ENCODE measurements at regions not wholly inside any gene's neighbourhood (a gene's known extent, or its start where the extent isn't known, plus 50 kb on each side); places are given as distances from the start of the nearest gene placed in this dataset.
"Not testable (repeated sequence)": the region's sequence is repeated elsewhere in the genome, so short reads cannot be mapped to it uniquely, and the experiment has no call there.

DNA sequence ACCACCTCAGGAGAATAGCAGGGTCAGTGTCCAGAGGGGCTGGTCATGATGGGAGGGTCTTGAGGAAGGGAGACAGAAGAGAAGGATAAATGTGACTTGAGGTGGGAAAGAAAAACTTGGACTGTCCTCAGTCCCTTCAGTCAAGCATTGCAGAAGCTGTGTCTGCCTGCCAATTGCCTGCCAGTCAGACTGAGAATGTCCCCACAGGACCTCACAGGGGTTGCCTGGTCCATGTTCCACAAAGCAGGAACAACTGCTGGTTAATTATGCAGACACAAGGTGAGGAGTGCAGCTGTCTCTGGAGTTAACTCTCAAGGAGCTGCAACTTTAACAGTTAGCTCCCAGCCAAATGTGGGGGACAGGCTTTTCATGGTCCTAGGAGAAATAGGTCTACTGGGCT is 75.7 kb downstream of the TRIM43 start:
- H3K4me3 ChIP-seq (ENCODE audit: insufficient read depth, low read length, poor library complexity, severe bottlenecking): no peak overlapping the region
- no peaks in the 10 kb centered on the region for H3K36me3 ChIP-seq (ENCODE audit: low read length)
- H4K20me1 ChIP-seq (ENCODE audit: low read depth, low read length): no peaks in the 10 kb centered on the region
- H3K4me2 ChIP-seq (ENCODE audit: low read depth, low read length, poor library complexity, severe bottlenecking): no peak overlapping the region
- no peaks in the 10 kb centered on the region for H3K79me2 ChIP-seq (ENCODE audit: insufficient read depth, low read length)
- H3K9me3 ChIP-seq (ENCODE audit: insufficient read depth, low read length): no peaks in the 10 kb centered on the region
- H3K9ac ChIP-seq (ENCODE audit: low read length): no peak overlapping the region
- no peak overlapping the region for H3K27ac ChIP-seq (ENCODE audit: low read depth, low read length)
- no peak overlapping the region for H2AFZ ChIP-seq (ENCODE audit: low read depth, low read length, severe bottlenecking)
- TF ChIP-seq, protein P1, sequence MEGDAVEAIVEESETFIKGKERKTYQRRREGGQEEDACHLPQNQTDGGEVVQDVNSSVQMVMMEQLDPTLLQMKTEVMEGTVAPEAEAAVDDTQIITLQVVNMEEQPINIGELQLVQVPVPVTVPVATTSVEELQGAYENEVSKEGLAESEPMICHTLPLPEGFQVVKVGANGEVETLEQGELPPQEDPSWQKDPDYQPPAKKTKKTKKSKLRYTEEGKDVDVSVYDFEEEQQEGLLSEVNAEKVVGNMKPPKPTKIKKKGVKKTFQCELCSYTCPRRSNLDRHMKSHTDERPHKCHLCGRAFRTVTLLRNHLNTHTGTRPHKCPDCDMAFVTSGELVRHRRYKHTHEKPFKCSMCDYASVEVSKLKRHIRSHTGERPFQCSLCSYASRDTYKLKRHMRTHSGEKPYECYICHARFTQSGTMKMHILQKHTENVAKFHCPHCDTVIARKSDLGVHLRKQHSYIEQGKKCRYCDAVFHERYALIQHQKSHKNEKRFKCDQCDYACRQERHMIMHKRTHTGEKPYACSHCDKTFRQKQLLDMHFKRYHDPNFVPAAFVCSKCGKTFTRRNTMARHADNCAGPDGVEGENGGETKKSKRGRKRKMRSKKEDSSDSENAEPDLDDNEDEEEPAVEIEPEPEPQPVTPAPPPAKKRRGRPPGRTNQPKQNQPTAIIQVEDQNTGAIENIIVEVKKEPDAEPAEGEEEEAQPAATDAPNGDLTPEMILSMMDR (IDR thresholded peaks at IDR 0.05; ENCODE audit: insufficient read depth, low read length, poor library complexity, severe bottlenecking): no peak
- no peak for TF ChIP-seq EZH2phosphoT487 (conservative IDR thresholded peaks at IDR 0.05; ENCODE audit: low read length)
- H3K27me3 ChIP-seq (ENCODE audit: low read length): no peaks in the 10 kb centered on the region
- H3K9me2 ChIP-seq (replicated peaks; ENCODE audit: insufficient read depth, low read length): no peaks in the 10 kb centered on the region
- no peaks in the 10 kb centered on the region for H3F3A ChIP-seq (ENCODE audit: insufficient read depth)

DNA sequence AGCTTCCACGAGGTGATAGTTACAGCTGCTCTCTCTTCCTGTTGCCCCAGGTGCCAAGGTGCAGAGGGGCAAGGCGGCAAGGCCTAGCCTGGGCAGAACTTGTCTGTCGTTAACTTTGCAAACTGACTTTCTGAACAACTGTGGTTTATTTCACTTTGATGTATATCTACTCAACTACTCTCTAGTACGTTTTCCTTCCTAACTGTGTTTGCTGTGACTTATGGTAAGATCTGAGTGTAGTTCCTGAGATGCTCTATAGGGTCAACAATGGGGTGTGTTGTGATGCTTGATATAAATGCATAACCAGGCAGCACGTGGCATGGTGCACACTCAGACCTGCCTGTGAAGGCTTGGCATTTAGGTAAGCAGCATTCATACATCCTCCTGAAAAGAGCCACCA is 77.1 kb downstream of the TRIM43 start:
- H3K9me3 ChIP-seq (ENCODE audit: insufficient read depth, low read length); H3K9ac ChIP-seq (ENCODE audit: low read length); H3K79me2 ChIP-seq (ENCODE audit: insufficient read depth, low read length); H3K4me2 ChIP-seq (ENCODE audit: low read depth, low read length, poor library complexity, severe bottlenecking); H3K36me3 ChIP-seq (ENCODE audit: low read length); H3K27me3 ChIP-seq (ENCODE audit: low read length); H3K4me3 ChIP-seq (ENCODE audit: insufficient read depth, low read length, poor library complexity, severe bottlenecking); H3K27ac ChIP-seq (ENCODE audit: low read depth, low read length); H2AFZ ChIP-seq (ENCODE audit: low read depth, low read length, severe bottlenecking); H3K9me2 ChIP-seq (replicated peaks; ENCODE audit: insufficient read depth, low read length); H4K20me1 ChIP-seq (ENCODE audit: low read depth, low read length); H3F3A ChIP-seq (ENCODE audit: insufficient read depth): not testable (repeated sequence)

DNA sequence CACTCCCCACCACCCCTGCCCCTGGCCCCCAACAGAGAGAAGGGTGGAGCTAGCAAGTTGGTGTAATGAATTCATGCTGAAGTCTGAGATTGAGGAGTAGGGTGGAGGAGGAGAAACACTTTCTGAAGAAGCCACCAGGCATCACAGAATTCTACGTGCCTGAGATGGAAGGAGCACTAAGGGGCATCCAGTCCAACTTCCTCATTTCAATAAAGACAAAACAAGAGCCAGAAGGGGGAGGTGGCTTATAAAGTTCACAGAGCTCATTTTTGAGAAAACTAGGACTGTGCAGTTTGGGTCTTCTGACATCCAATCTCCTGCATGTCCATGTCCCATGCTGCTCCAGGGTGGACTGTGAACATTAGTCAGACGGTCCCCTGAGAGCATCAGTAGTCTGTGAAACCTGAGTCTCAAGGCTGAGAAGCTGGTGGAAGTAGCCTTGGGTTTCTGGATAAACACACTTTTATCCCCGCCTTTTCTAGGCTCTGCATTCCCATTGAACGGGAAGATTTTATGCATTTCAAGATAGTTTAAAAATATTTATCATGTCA is 77.7 kb downstream of the TRIM43 start:
- Histone ChIP-seq H4K20me1 (ENCODE audit: low read depth, low read length) (no peaks in the 10 kb centered on the region), H2AFZ (ENCODE audit: low read depth, low read length, severe bottlenecking) (no peak overlapping the region), H3K9me3 (ENCODE audit: insufficient read depth, low read length) (no peaks in the 10 kb centered on the region), H3K4me3 (ENCODE audit: insufficient read depth, low read length, poor library complexity, severe bottlenecking) (no peak overlapping the region), H3K27ac (ENCODE audit: low read depth, low read length) (no peak overlapping the region), H3K27me3 (ENCODE audit: low read length) (no peaks in the 10 kb centered on the region), H3K36me3 (ENCODE audit: low read length) (no peaks in the 10 kb centered on the region), H3K9ac (ENCODE audit: low read length) (no peak overlapping the region), H3F3A (ENCODE audit: insufficient read depth) (no peaks in the 10 kb centered on the region), H3K9me2 (replicated peaks; ENCODE audit: insufficient read depth, low read length) (no peaks in the 10 kb centered on the region), H3K4me2 (ENCODE audit: low read depth, low read length, poor library complexity, severe bottlenecking) (no peak overlapping the region), H3K79me2 (ENCODE audit: insufficient read depth, low read length) (no peaks in the 10 kb centered on the region)
- TF ChIP-seq EZH2phosphoT487 (conservative IDR thresholded peaks at IDR 0.05; ENCODE audit: low read length): no peak
- TF ChIP-seq, protein P1 (IDR thresholded peaks at IDR 0.05; ENCODE audit: insufficient read depth, low read length, poor library complexity, severe bottlenecking): no peak

DNA sequence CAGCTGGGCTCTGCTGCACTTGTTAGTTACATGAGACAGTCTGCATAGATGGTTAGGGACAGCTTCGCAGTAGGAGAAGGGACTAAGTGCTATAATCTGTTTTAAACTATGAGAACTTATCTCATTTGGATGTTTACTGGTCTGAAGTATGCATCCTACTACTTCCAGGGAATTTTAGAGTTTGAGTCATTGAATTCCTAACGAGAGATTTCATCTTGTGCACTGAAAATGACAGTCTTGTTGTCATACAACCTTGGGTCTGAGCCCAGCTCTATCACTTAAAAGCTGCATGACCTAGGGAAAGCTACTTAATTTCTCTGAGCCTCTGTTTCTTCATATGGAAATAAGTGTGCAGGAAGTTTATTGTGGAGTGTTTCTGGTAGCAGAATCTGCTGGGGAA is 78.4 kb downstream of the TRIM43 start:
- H3K79me2 ChIP-seq (ENCODE audit: insufficient read depth, low read length): no peaks in the 10 kb centered on the region
- H3K27ac ChIP-seq (ENCODE audit: low read depth, low read length): no peak overlapping the region
- H4K20me1 ChIP-seq (ENCODE audit: low read depth, low read length): no peaks in the 10 kb centered on the region
- H3K4me3 ChIP-seq (ENCODE audit: insufficient read depth, low read length, poor library complexity, severe bottlenecking): no peak overlapping the region
- H3K27me3 ChIP-seq (ENCODE audit: low read length): no peaks in the 10 kb centered on the region
- no peaks in the 10 kb centered on the region for H3K9me3 ChIP-seq (ENCODE audit: insufficient read depth, low read length)
- H3K36me3 ChIP-seq (ENCODE audit: low read length): no peaks in the 10 kb centered on the region
- H3K9me2 ChIP-seq (replicated peaks; ENCODE audit: insufficient read depth, low read length): no peaks in the 10 kb centered on the region
- TF ChIP-seq EZH2phosphoT487 (conservative IDR thresholded peaks at IDR 0.05; ENCODE audit: low read length): no peak
- TF ChIP-seq, protein P1 (IDR thresholded peaks at IDR 0.05; ENCODE audit: insufficient read depth, low read length, poor library complexity, severe bottlenecking): no peak
- no peak overlapping the region for H2AFZ ChIP-seq (ENCODE audit: low read depth, low read length, severe bottlenecking)
- H3K4me2 ChIP-seq (ENCODE audit: low read depth, low read length, poor library complexity, severe bottlenecking): no peak overlapping the region
- H3K9ac ChIP-seq (ENCODE audit: low read length): no peak overlapping the region
- H3F3A ChIP-seq (ENCODE audit: insufficient read depth): no peaks in the 10 kb centered on the region
